Loucy (cell line): ENCODE measurements at regions not wholly inside any gene's neighbourhood (a gene's known extent, or its start where the extent isn't known, plus 50 kb on each side); places are given as distances from the start of the nearest gene placed in this dataset.

ENCODE experiments used
- H2AFZ ChIP-seq: fragments of 200-600 bp; sonication (generic); 2 replicates; pipeline ENCODE4 v1.6.0; 2016; ENCODE audit warnings: antibody characterized with exemption, mild to moderate bottlenecking, low read length, moderate library complexity
- H3F3A ChIP-seq: fragments of 200-600 bp; 2 replicates; pipeline ENCODE4 v1.6.0; 2016; ENCODE audit warnings: antibody characterized with exemption, low read depth, mild to moderate bottlenecking
- H3K27me3 ChIP-seq: fragments of 200-600 bp; sonication (generic); 2 replicates; pipeline ENCODE4 v1.6.1; 2014; ENCODE audit warnings: low read length, mild to moderate bottlenecking; ENCODE audit not compliant: insufficient read depth, poor library complexity, severe bottlenecking
- H3K36me3 ChIP-seq: fragments of 200-600 bp; sonication (generic); 2 replicates; pipeline ENCODE4 v1.6.1; 2016; ENCODE audit warnings: low read length; ENCODE audit not compliant: insufficient read depth
- H3K4me1 ChIP-seq: fragments of 200-600 bp; sonication (generic); 2 replicates; pipeline ENCODE4 v1.5.1; 2014; ENCODE audit warnings: low read length, mild to moderate bottlenecking; ENCODE audit not compliant: insufficient read depth, poor library complexity, severe bottlenecking
- H3K4me2 ChIP-seq: fragments of 200-600 bp; sonication (generic); 2 replicates; pipeline ENCODE4 v1.6.0; 2014; ENCODE audit warnings: antibody characterized with exemption, low read length, low read depth, mild to moderate bottlenecking; ENCODE audit not compliant: poor library complexity, severe bottlenecking
- H3K4me3 ChIP-seq: fragments of 200-600 bp; sonication (generic); 2 replicates; pipeline ENCODE4 v1.5.1; 2014; ENCODE audit warnings: low read length, mild to moderate bottlenecking, mixed read lengths; ENCODE audit not compliant: poor library complexity, severe bottlenecking
- H3K79me2 ChIP-seq: fragments of 200-600 bp; sonication (generic); 2 replicates; pipeline ENCODE4 v1.6.1; 2014; ENCODE audit warnings: low read length; ENCODE audit not compliant: insufficient read depth
- H3K9ac ChIP-seq: fragments of 200-600 bp; sonication (generic); 2 replicates; pipeline ENCODE4 v1.6.0; 2014; ENCODE audit warnings: mild to moderate bottlenecking, low read depth, low read length, moderate library complexity; ENCODE audit not compliant: poor library complexity, severe bottlenecking
- H3K9me2 ChIP-seq: fragments of 200-600 bp; sonication (generic); replicated peaks from 2 replicates; pipeline ENCODE4 v1.6.1; 2016; ENCODE audit warnings: low read depth, low read length, mixed read lengths
- H3K9me3 ChIP-seq: fragments of 200-600 bp; sonication (generic); 2 replicates; pipeline ENCODE4 v1.6.1; 2014; ENCODE audit warnings: mild to moderate bottlenecking, antibody characterized with exemption, low read length, low read depth; ENCODE audit not compliant: insufficient read depth
- H4K20me1 ChIP-seq: fragments of 200-600 bp; sonication (generic); 2 replicates; pipeline ENCODE4 v1.6.0; 2014; ENCODE audit warnings: antibody characterized with exemption, low read length, mild to moderate bottlenecking; ENCODE audit not compliant: insufficient read depth, poor library complexity, severe bottlenecking
- CTCF ChIP-seq: fragments of 200-600 bp; sonication (generic); conservative IDR thresholded peaks from 2 replicates; pipeline ENCODE4 v1.5.1; 2014; ENCODE audit warnings: mild to moderate bottlenecking, antibody characterized with exemption, low read length
- EZH2phosphoT487 ChIP-seq: fragments of 200-600 bp; IDR thresholded peaks from 2 replicates; pipeline ENCODE4 v1.6.1; 2018; ENCODE audit warnings: antibody characterized with exemption, mild to moderate bottlenecking, moderate library complexity, borderline replicate concordance

- H3K4me1 ChIP-seq = no peaks in the 10 kb centered on the region
Measured at GRCh38 chr11:23423104-23423503, 562.8 kb upstream of the CCDC179 start.

GRCh38 chr11:23423656-23424055 lies 563.4 kb upstream of the CCDC179 start:
- Histone ChIP-seq H3K9me2 (no peaks in the 10 kb centered on the region), H3K27me3 (no peaks in the 10 kb centered on the region), H3K36me3 (no peaks in the 10 kb centered on the region), H3F3A (no peaks in the 10 kb centered on the region), H3K9ac (no peak overlapping the region), H3K4me1 (no peaks in the 10 kb centered on the region), H2AFZ (no peak overlapping the region), H3K9me3 (no peaks in the 10 kb centered on the region), H3K4me3 (no peak overlapping the region), H3K79me2 (no peaks in the 10 kb centered on the region), H4K20me1 (no peaks in the 10 kb centered on the region), H3K4me2 (no peak overlapping the region)
- TF ChIP-seq EZH2phosphoT487 (no peak), CTCF (no peak)

More at GRCh38 chr11:23423104-23423503, 562.8 kb upstream of the CCDC179 start:
- no peaks in the 10 kb centered on the region for H3K27me3 ChIP-seq
- no peak overlapping the region for H3K4me3 ChIP-seq
- H3K79me2 ChIP-seq = no peaks in the 10 kb centered on the region
- no peak overlapping the region for H3K9ac ChIP-seq
- H4K20me1 ChIP-seq = no peaks in the 10 kb centered on the region
- H3F3A ChIP-seq = no peaks in the 10 kb centered on the region
- no peaks in the 10 kb centered on the region for H3K36me3 ChIP-seq
- no peaks in the 10 kb centered on the region for H3K9me3 ChIP-seq
- H3K9me2 ChIP-seq = no peaks in the 10 kb centered on the region
- TF ChIP-seq EZH2phosphoT487 (no peak), CTCF (no peak)
- H2AFZ ChIP-seq = no peak overlapping the region
- no peak overlapping the region for H3K4me2 ChIP-seq

GRCh38 chr11:23425381-23425780 lies 565.1 kb upstream of the CCDC179 start:
- no peaks in the 10 kb centered on the region for H3K4me1 ChIP-seq
- H3K4me2 ChIP-seq = no peak overlapping the region
- no peak for TF ChIP-seq EZH2phosphoT487
- TF ChIP-seq CTCF = no peak
- H2AFZ ChIP-seq = no peak overlapping the region
- no peaks in the 10 kb centered on the region for H3K9me2 ChIP-seq
- H3K9me3 ChIP-seq = no peaks in the 10 kb centered on the region
- no peaks in the 10 kb centered on the region for H3K27me3 ChIP-seq
- H3F3A ChIP-seq = no peaks in the 10 kb centered on the region
- no peaks in the 10 kb centered on the region for H3K79me2 ChIP-seq
- H3K36me3 ChIP-seq = no peaks in the 10 kb centered on the region
- H3K4me3 ChIP-seq = no peak overlapping the region
- no peaks in the 10 kb centered on the region for H4K20me1 ChIP-seq
- no peak overlapping the region for H3K9ac ChIP-seq
